GM19025 (cell line): ENCODE measurements at regions not wholly inside any gene's neighbourhood (a gene's known extent, or its start where the extent isn't known, plus 50 kb on each side); places are given as distances from the start of the nearest gene placed in this dataset.

Source experiments
- ATAC-seq: cut with Tn5 transposase; IDR thresholded peaks from one replicate; pipeline ENCODE4 v1.9.1; 2021; ENCODE audit warnings: mild to moderate bottlenecking, low read depth, moderate library complexity; ENCODE audit not compliant: unreplicated experiment

GRCh38 chr1:98088381-98088780 is 167.5 kb upstream of the DPYD start:
- ATAC-seq = no peak

GRCh38 chr1:98086796-98087441 is 166.1 kb upstream of the DPYD start:
- ATAC-seq = no peak

- no peak for ATAC-seq
These were observed 165.3 kb upstream of the DPYD start for GRCh38 chr1:98086156-98086555.

GRCh38 chr1:98084188-98084587 is 163.4 kb upstream of the DPYD start:
- ATAC-seq = no peak

GRCh38 chr1:98081944-98082343 is 161.1 kb upstream of the DPYD start:
- ATAC-seq = no peak

GRCh38 chr1:98078596-98078995 is 157.8 kb upstream of the DPYD start:
- no peak for ATAC-seq

GRCh38 chr1:98077691-98078090 is 156.9 kb upstream of the DPYD start:
- no peak for ATAC-seq

- no peak for ATAC-seq
These were observed 154.8 kb upstream of the DPYD start for GRCh38 chr1:98075626-98076025.

GRCh38 chr1:98073823-98074222 is 153.0 kb upstream of the DPYD start:
- no peak for ATAC-seq

- no peak for ATAC-seq
These were observed 152.3 kb upstream of the DPYD start for GRCh38 chr1:98073106-98073505.

- ATAC-seq = no peak
These were observed 151.2 kb upstream of the DPYD start for GRCh38 chr1:98072047-98072446.

GRCh38 chr1:98068016-98068415 is 147.2 kb upstream of the DPYD start:
- ATAC-seq = no peak

GRCh38 chr1:98066911-98067310 is 146.1 kb upstream of the DPYD start:
- no peak for ATAC-seq

- no peak for ATAC-seq
These were observed 138.8 kb upstream of the DPYD start for GRCh38 chr1:98059620-98060019.

GRCh38 chr1:98058676-98059075 is 137.8 kb upstream of the DPYD start:
- no peak for ATAC-seq

- ATAC-seq = no peak
These were observed 136.5 kb upstream of the DPYD start for GRCh38 chr1:98057236-98057910.

- no peak for ATAC-seq
These were observed 135.9 kb upstream of the DPYD start for GRCh38 chr1:98056781-98057180.

- no peak for ATAC-seq
These were observed 134.6 kb upstream of the DPYD start for GRCh38 chr1:98055457-98055856.

GRCh38 chr1:98054786-98055185 is 134.0 kb upstream of the DPYD start:
- no peak for ATAC-seq

- ATAC-seq = no peak
These were observed 133.5 kb upstream of the DPYD start for GRCh38 chr1:98054367-98054701.

- peak; percentile 94 for ATAC-seq
These were observed 132.9 kb upstream of the DPYD start for GRCh38 chr1:98053471-98054366.
